OCI-LY1 (cell line): ENCODE measurements at regions not wholly inside any gene's neighbourhood (a gene's known extent, or its start where the extent isn't known, plus 50 kb on each side); places are given as distances from the start of the nearest gene placed in this dataset.

Source experiments
- H2AFZ ChIP-seq: fragments of 200-600 bp; sonication (generic), shearing (Covaris generic); 2 replicates; pipeline ENCODE4 v1.6.0; 2014; ENCODE audit warnings: antibody characterized with exemption, mild to moderate bottlenecking, low read length
- H3F3A ChIP-seq: fragments of 200-600 bp; sonication (generic), shearing (Covaris generic); 2 replicates; pipeline ENCODE4 v1.6.0; 2014; ENCODE audit warnings: mild to moderate bottlenecking, antibody characterized with exemption, low read length, moderate library complexity; ENCODE audit not compliant: insufficient read depth
- H3K27ac ChIP-seq: fragments of 200-600 bp; sonication (generic); 2 replicates; pipeline ENCODE4 v1.5.1; 2014; ENCODE audit warnings: low read length, mixed run types, mild to moderate bottlenecking, low read depth; ENCODE audit not compliant: poor library complexity, severe bottlenecking
- H3K27me3 ChIP-seq: fragments of 200-600 bp; sonication (generic); 2 replicates; pipeline ENCODE4 v1.6.0; 2014; ENCODE audit warnings: antibody characterized with exemption, mild to moderate bottlenecking, low read length, moderate library complexity; ENCODE audit not compliant: insufficient read depth
- H3K36me3 ChIP-seq: fragments of 200-600 bp; sonication (generic); 2 replicates; pipeline ENCODE4 v1.6.1; 2014; ENCODE audit warnings: mild to moderate bottlenecking, antibody characterized with exemption, low read length, moderate library complexity, mixed read lengths; ENCODE audit not compliant: insufficient read depth
- H3K4me1 ChIP-seq: fragments of 200-600 bp; sonication (generic); 2 replicates; pipeline ENCODE4 v1.5.1; 2014; ENCODE audit warnings: mild to moderate bottlenecking, low read length, moderate library complexity; ENCODE audit not compliant: insufficient read depth, severe bottlenecking
- H3K4me2 ChIP-seq: fragments of 200-600 bp; sonication (generic), shearing (Covaris generic); 2 replicates; pipeline ENCODE4 v1.6.1; 2014; ENCODE audit warnings: low read length
- H3K4me3 ChIP-seq: fragments of 200-600 bp; sonication (generic); 2 replicates; pipeline ENCODE4 v1.5.1; 2014; ENCODE audit warnings: low read length, low read depth, mild to moderate bottlenecking, mixed read lengths; ENCODE audit not compliant: poor library complexity, severe bottlenecking
- H3K79me2 ChIP-seq: fragments of 200-600 bp; shearing (Covaris generic); 2 replicates; pipeline ENCODE4 v1.6.1; 2016; ENCODE audit warnings: mixed run types, low read length, mixed read lengths; ENCODE audit not compliant: insufficient read depth
- H3K9ac ChIP-seq: fragments of 200-600 bp; sonication (generic), shearing (Covaris generic); 2 replicates; pipeline ENCODE4 v1.6.1; 2014; ENCODE audit warnings: mild to moderate bottlenecking, low read length, mixed read lengths
- H3K9me2 ChIP-seq: fragments of 200-600 bp; sonication (generic), shearing (Covaris generic); 2 replicates; pipeline ENCODE4 v1.6.1; 2014; ENCODE audit warnings: low read depth, mild to moderate bottlenecking, low read length, mixed read lengths
- H3K9me3 ChIP-seq: fragments of 200-600 bp; shearing (Covaris generic); 2 replicates; pipeline ENCODE4 v1.6.1; 2014; ENCODE audit warnings: low read length, mixed read lengths
- H4K20me1 ChIP-seq: fragments of 200-600 bp; sonication (generic), shearing (Covaris generic); 2 replicates; pipeline ENCODE4 v1.6.0; 2016; ENCODE audit warnings: mild to moderate bottlenecking, low read length; ENCODE audit not compliant: insufficient read depth
- EZH2 ChIP-seq: fragments of 200-600 bp; sonication (generic), shearing (Covaris generic); IDR thresholded peaks from 2 replicates; pipeline ENCODE4 v1.8.0; 2017; ENCODE audit warnings: borderline replicate concordance, mixed run types, mild to moderate bottlenecking, antibody characterized with exemption, low read length, moderate library complexity, mixed read lengths
- TF ChIP-seq, protein P1 (sequence below): fragments of 200-600 bp; sonication (generic), shearing (Covaris generic); IDR thresholded peaks from 2 replicates; pipeline ENCODE4 v1.5.1; 2017; ENCODE audit warnings: mild to moderate bottlenecking, antibody characterized with exemption, low read length, moderate library complexity, mixed read lengths

DNA sequence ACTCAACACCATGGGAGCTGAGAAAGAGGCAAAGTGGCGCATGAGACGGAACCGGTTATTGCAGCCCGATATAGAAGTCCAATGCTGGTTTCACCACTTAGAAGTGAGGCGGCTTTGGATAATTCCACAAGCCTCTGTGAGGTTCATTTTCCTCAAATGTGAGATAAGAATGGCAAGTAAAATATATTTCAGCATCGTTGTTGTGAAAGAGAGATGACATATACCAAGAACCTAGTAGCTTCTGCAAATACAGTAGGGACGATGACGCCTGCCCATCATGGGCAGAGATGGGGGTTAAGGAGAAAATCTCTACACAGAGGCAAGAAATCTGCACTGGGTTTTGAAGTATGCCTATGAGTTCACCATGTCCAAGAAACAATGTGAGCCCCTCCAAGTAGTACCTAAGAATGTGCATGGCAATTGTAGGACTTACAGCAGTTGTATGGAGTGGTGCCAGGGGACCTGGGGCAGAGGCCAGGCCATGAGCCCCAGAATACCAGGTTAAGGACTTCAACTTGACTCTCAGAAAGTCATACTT lies 352.0 kb downstream of the RNF144A start:
- no peak overlapping the region for H2AFZ ChIP-seq
- no peaks in the 10 kb centered on the region; the same call in 1 of the 2 replicates for H3K27me3 ChIP-seq
- H4K20me1 ChIP-seq: no peaks in the 10 kb centered on the region
- H3F3A ChIP-seq: no peaks in the 10 kb centered on the region
- no peaks in the 10 kb centered on the region for H3K36me3 ChIP-seq
- H3K4me2 ChIP-seq: no peak overlapping the region
- TF ChIP-seq, protein P1, sequence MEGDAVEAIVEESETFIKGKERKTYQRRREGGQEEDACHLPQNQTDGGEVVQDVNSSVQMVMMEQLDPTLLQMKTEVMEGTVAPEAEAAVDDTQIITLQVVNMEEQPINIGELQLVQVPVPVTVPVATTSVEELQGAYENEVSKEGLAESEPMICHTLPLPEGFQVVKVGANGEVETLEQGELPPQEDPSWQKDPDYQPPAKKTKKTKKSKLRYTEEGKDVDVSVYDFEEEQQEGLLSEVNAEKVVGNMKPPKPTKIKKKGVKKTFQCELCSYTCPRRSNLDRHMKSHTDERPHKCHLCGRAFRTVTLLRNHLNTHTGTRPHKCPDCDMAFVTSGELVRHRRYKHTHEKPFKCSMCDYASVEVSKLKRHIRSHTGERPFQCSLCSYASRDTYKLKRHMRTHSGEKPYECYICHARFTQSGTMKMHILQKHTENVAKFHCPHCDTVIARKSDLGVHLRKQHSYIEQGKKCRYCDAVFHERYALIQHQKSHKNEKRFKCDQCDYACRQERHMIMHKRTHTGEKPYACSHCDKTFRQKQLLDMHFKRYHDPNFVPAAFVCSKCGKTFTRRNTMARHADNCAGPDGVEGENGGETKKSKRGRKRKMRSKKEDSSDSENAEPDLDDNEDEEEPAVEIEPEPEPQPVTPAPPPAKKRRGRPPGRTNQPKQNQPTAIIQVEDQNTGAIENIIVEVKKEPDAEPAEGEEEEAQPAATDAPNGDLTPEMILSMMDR: no peak
- no peak for TF ChIP-seq EZH2
- no peak overlapping the region for H3K9ac ChIP-seq
- no peak overlapping the region for H3K27ac ChIP-seq
- no peaks in the 10 kb centered on the region for H3K79me2 ChIP-seq
- H3K4me3 ChIP-seq: no peak overlapping the region
- no peaks in the 10 kb centered on the region for H3K9me3 ChIP-seq
- no peaks in the 10 kb centered on the region for H3K9me2 ChIP-seq
- no peaks in the 10 kb centered on the region for H3K4me1 ChIP-seq

DNA sequence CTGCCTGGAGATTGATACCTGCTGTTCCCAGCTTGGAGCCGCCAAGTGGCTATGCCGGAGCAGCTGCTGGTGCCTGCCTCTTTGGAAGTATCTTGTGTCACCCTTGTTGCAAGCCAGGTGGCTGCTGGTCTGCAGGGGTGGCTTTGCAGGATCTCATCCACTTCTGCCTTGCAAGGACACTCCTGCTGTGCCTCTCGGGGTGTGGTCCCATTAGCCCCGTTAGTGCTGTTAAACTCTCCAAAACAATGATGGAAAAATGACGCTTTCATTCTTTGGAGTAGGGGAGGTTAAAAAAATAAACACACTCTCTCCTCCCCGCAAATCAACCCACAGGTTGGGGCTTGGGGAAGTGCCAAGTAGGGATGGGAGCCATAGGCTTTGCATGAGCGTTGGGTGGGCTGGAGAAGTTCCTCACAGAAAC lies 352.8 kb downstream of the RNF144A start:
- H3F3A ChIP-seq: no peaks in the 10 kb centered on the region
- H3K36me3 ChIP-seq: no peaks in the 10 kb centered on the region
- no peaks in the 10 kb centered on the region for H3K9me3 ChIP-seq
- H3K4me2 ChIP-seq: no peak overlapping the region
- no peaks in the 10 kb centered on the region for H3K79me2 ChIP-seq
- no peaks in the 10 kb centered on the region for H4K20me1 ChIP-seq
- H3K9me2 ChIP-seq: no peaks in the 10 kb centered on the region
- no peak overlapping the region for H3K9ac ChIP-seq
- no peak overlapping the region for H2AFZ ChIP-seq
- H3K4me1 ChIP-seq: no peaks in the 10 kb centered on the region
- TF ChIP-seq, protein P1: no peak
- no peak for TF ChIP-seq EZH2
- no peak overlapping the region for H3K4me3 ChIP-seq
- H3K27ac ChIP-seq: no peak overlapping the region
- no peaks in the 10 kb centered on the region; the same call in 1 of the 2 replicates for H3K27me3 ChIP-seq

GRCh38 chr2:7272210-7272609 lies 355.0 kb downstream of the RNF144A start:
- Histone ChIP-seq H3K4me1 (no peaks in the 10 kb centered on the region), H2AFZ (no peak overlapping the region), H3K9me3 (no peaks in the 10 kb centered on the region), H4K20me1 (no peaks in the 10 kb centered on the region), H3K4me3 (no peak overlapping the region), H3K79me2 (no peaks in the 10 kb centered on the region), H3K4me2 (no peak overlapping the region), H3K9me2 (no peaks in the 10 kb centered on the region), H3K36me3 (no peaks in the 10 kb centered on the region), H3K9ac (no peak overlapping the region), H3F3A (no peaks in the 10 kb centered on the region), H3K27me3 (no peaks in the 10 kb centered on the region), H3K27ac (no peak overlapping the region)
- TF ChIP-seq EZH2: no peak
- TF ChIP-seq, protein P1: no peak
